ENCODE measurements at regions not wholly inside any gene's neighbourhood (a gene's known extent, or its start where the extent isn't known, plus 50 kb on each side); places are given as distances from the start of the nearest gene placed in this dataset.

DNA sequence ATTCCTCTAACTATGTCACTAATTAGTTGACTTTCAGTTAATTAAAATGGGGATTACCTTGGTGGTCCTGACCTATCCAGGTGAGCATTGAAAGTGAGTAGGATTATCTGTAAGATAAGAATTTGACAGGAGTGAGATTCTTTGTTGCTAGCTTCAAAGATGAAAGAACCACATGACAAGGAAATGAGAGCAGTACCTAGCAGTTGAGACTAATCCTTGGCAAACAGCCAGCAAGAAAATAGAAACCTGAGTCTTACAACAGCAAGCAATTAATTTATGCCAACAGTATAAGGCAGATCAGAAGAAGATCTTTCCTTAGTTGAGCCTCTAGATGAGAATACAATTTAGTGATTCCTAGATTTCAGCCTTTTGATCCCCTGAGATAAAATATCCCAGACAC is 1058.4 kb downstream of the LRFN5 start:
- no peaks in the 10 kb centered on the region for H3K4me1 ChIP-seq
- H3K27me3 ChIP-seq, result no peaks in the 10 kb centered on the region
- TF ChIP-seq, protein P1, sequence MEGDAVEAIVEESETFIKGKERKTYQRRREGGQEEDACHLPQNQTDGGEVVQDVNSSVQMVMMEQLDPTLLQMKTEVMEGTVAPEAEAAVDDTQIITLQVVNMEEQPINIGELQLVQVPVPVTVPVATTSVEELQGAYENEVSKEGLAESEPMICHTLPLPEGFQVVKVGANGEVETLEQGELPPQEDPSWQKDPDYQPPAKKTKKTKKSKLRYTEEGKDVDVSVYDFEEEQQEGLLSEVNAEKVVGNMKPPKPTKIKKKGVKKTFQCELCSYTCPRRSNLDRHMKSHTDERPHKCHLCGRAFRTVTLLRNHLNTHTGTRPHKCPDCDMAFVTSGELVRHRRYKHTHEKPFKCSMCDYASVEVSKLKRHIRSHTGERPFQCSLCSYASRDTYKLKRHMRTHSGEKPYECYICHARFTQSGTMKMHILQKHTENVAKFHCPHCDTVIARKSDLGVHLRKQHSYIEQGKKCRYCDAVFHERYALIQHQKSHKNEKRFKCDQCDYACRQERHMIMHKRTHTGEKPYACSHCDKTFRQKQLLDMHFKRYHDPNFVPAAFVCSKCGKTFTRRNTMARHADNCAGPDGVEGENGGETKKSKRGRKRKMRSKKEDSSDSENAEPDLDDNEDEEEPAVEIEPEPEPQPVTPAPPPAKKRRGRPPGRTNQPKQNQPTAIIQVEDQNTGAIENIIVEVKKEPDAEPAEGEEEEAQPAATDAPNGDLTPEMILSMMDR (IDR thresholded peaks at IDR 0.05), result no peak
- no peak for TF ChIP-seq POLR2A (IDR thresholded peaks at IDR 0.05)
- no peak overlapping the region for H3K4me3 ChIP-seq (replicated peaks in 1 of 3)
- H3K36me3 ChIP-seq, result no peaks in the 10 kb centered on the region
- H3K9me3 ChIP-seq, result no peaks in the 10 kb centered on the region
- intact Hi-C loops (cut with DNase I), result no loop called here
- DNase-seq, result no peak
- H3K27ac ChIP-seq, result no peak overlapping the region

DNA sequence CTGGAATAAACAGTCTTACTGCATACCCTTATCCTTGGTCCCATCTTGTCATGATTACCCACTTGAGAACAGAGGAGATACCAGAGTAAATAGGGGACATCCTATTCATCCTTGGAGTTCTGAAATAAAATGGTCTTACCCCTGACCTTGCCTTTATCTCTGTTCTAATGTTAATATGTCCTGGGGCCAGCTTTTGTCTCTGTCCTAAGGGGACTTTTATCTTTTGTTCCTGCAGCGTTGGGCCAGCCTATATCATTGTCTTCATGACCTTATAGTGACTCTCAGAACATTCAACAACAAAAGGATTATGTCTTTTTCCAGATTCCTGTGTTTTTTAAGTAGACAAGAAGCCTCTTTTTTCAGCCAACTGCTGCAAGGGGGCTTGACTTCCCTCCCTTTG is 1057.5 kb downstream of the LRFN5 start:
- H3K27ac ChIP-seq, result no peak overlapping the region
- no peaks in the 10 kb centered on the region for H3K27me3 ChIP-seq
- no peaks in the 10 kb centered on the region for H3K4me1 ChIP-seq
- H3K36me3 ChIP-seq, result no peaks in the 10 kb centered on the region
- intact Hi-C loops (cut with DNase I), result no loop called here
- TF ChIP-seq POLR2A (IDR thresholded peaks at IDR 0.05), result no peak
- TF ChIP-seq, protein P1 (IDR thresholded peaks at IDR 0.05), result no peak
- H3K4me3 ChIP-seq (replicated peaks in 1 of 3), result no peak overlapping the region
- 41 to 43% methylated on average over 1 of the region's 1 CpG for WGBS, 2 donors
- no peaks in the 10 kb centered on the region for H3K9me3 ChIP-seq
- DNase-seq, result no peak

DNA sequence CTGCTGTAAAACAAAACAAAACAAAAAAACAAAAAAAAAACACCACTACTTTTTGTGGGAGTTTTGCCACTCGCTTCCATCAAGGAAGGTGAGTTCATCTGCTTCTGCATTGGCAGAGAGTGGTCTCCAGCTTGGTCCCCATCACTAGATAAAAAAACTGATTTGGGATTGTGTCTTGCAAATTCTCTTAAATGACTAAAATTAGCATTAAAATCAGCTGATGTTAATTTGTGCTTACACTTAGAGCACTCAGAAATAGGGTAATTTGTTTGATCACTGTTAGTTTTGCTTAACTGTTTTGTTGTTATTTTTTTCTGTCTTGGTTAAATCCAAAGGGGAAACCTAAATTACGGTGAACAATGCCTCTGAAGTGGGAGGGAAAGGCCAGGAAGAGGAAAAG is 1048.0 kb downstream of the LRFN5 start:
- H3K36me3 ChIP-seq, result no peaks in the 10 kb centered on the region
- WGBS, 2 donors, result 72 to 77% methylated on average over 2 of the region's 2 CpGs
- H3K4me1 ChIP-seq, result no peaks in the 10 kb centered on the region
- no peak for TF ChIP-seq POLR2A (IDR thresholded peaks at IDR 0.05)
- TF ChIP-seq, protein P1 (IDR thresholded peaks at IDR 0.05), result no peak
- no peaks in the 10 kb centered on the region for H3K27me3 ChIP-seq
- H3K4me3 ChIP-seq (replicated peaks in 1 of 3), result no peak overlapping the region
- no peaks in the 10 kb centered on the region for H3K9me3 ChIP-seq
- DNase-seq, result no peak
- intact Hi-C loops (cut with DNase I), result no loop called here
- no peak overlapping the region for H3K27ac ChIP-seq

DNA sequence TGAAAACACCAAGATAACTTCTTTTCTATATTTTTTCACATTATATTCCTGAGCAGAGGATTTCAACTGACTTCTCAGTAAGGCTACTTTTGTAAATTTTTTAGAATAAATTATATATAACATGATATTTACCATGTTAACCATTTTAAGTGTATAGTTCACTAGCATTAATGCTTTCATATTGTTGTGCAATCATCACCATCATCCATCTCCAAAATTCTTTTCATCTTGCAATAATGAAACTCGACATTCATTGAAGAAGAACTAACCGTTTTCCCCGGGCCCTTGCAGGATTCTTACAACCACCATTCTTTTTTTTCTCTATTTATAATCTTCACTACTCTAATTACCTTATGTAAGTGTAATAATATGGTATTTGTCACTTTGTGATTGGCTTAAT is 1036.1 kb downstream of the LRFN5 start:
- intact Hi-C loops (cut with DNase I), result no loop called here
- Histone ChIP-seq H3K36me3 (no peaks in the 10 kb centered on the region), H3K27ac (no peak overlapping the region), H3K4me3 (replicated peaks in 1 of 3) (no peak overlapping the region), H3K27me3 (no peaks in the 10 kb centered on the region), H3K9me3 (no peaks in the 10 kb centered on the region), H3K4me1 (no peaks in the 10 kb centered on the region)
- 91 to 94% methylated on average over 3 of the region's 3 CpGs for WGBS, 2 donors
- no peak for DNase-seq
- TF ChIP-seq, protein P1 (IDR thresholded peaks at IDR 0.05), result no peak
- TF ChIP-seq POLR2A (IDR thresholded peaks at IDR 0.05), result no peak

DNA sequence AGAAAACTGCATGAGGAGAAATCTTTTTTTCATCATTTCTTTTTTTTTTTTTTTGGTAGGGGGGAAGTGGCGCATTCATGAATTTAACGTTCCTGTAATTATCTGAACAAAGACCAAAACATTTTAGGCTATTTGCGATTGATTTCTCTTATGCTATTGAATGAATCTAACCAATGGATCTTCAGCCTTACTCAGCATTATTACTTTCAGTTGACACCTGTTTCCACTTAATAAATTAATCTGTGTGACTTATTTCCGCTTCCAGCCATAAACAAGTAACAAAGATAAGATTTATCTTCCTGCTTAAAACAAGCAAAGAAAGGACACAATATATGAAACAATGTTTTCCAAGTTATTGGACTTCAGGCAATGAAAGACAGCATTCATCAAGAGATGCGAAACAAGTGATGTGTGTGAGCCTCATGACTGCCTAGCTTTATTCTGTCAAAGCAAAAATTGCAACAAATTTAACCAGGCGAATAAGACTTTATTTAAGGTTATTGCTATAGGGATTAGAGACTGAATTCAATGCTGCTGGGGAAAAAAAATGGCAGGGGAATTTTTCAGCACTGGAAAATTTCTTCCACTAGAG is 1026.9 kb downstream of the LRFN5 start:
- no peak for DNase-seq
- no peak for TF ChIP-seq POLR2A (IDR thresholded peaks at IDR 0.05)
- TF ChIP-seq, protein P1 (IDR thresholded peaks at IDR 0.05), result no peak
- intact Hi-C loops (cut with DNase I), result no loop called here

More for the DNA sequence above, 1026.9 kb downstream of the LRFN5 start:
- no peak overlapping the region for H3K4me3 ChIP-seq (replicated peaks in 1 of 3)
- no peaks in the 10 kb centered on the region for H3K36me3 ChIP-seq
- WGBS, 2 donors, result 89 to 93% methylated on average over 6 of the region's 6 CpGs
- no peaks in the 10 kb centered on the region for H3K4me1 ChIP-seq
- H3K9me3 ChIP-seq, result no peaks in the 10 kb centered on the region
- no peak overlapping the region for H3K27ac ChIP-seq
- H3K27me3 ChIP-seq, result no peaks in the 10 kb centered on the region

Data from thyroid gland (tissue), 4 donors.